ENCODE measurements at regions not wholly inside any gene's neighbourhood (a gene's known extent, or its start where the extent isn't known, plus 50 kb on each side); places are given as distances from the start of the nearest gene placed in this dataset.
A peak's percentile ranks its signal among the peaks of the same experiment; 100 is the strongest.

GRCh38 chr4:100130964-100131363 lies 59.3 kb downstream of the DDIT4L start:
- DNase-seq = no peak

GRCh38 chr4:100130491-100130890 lies 59.8 kb downstream of the DDIT4L start:
- no peak for DNase-seq

- no peak for DNase-seq
Observed at GRCh38 chr4:100129774-100130173, 60.5 kb downstream of the DDIT4L start.

GRCh38 chr4:100128338-100128737 lies 61.9 kb downstream of the DDIT4L start:
- DNase-seq = no peak

GRCh38 chr4:100124715-100125114 lies 65.6 kb downstream of the DDIT4L start:
- DNase-seq = no peak

- DNase-seq = no peak
Observed at GRCh38 chr4:100118181-100118580, 72.1 kb downstream of the DDIT4L start.

- no peak for DNase-seq
Observed at GRCh38 chr4:100117750-100118149, 72.5 kb downstream of the DDIT4L start.

GRCh38 chr4:100114909-100115308 lies 75.4 kb downstream of the DDIT4L start:
- no peak for DNase-seq

GRCh38 chr4:100113732-100114131 lies 76.5 kb downstream of the DDIT4L start:
- DNase-seq = no peak

GRCh38 chr4:100113096-100113495 lies 77.2 kb downstream of the DDIT4L start:
- no peak for DNase-seq

GRCh38 chr4:100109921-100110320 lies 80.3 kb downstream of the DDIT4L start:
- no peak for DNase-seq

- DNase-seq = no peak
Observed at GRCh38 chr4:100108869-100109268, 81.4 kb downstream of the DDIT4L start.

GRCh38 chr4:100106982-100107381 lies 83.3 kb downstream of the DDIT4L start:
- no peak for DNase-seq

GRCh38 chr4:100103671-100104070 lies 86.6 kb downstream of the DDIT4L start:
- no peak for DNase-seq

- no peak for DNase-seq
Observed at GRCh38 chr4:100100985-100101384, 89.3 kb downstream of the DDIT4L start.

- DNase-seq = no peak
Observed at GRCh38 chr4:100099746-100100145, 90.5 kb downstream of the DDIT4L start.

GRCh38 chr4:100098681-100099080 lies 91.6 kb downstream of the DDIT4L start:
- DNase-seq = no peak

- DNase-seq = no peak
Observed at GRCh38 chr4:100098011-100098545, 92.2 kb downstream of the DDIT4L start.

GRCh38 chr4:100095729-100096595 lies 94.3 kb downstream of the DDIT4L start:
- peak; percentile 40 for DNase-seq

- peak; percentile 79 for DNase-seq
Observed at GRCh38 chr4:100093091-100093866, 97.0 kb downstream of the DDIT4L start.

GRCh38 chr4:100087743-100088142 lies 102.5 kb downstream of the DDIT4L start:
- no peak for DNase-seq

- DNase-seq = no peak
Observed at GRCh38 chr4:100086766-100087431, 103.4 kb downstream of the DDIT4L start.

GRCh38 chr4:100084892-100085291 lies 105.4 kb downstream of the DDIT4L start:
- DNase-seq = no peak
